K562 (cell line): ENCODE measurements at regions not wholly inside any gene's neighbourhood (a gene's known extent, or its start where the extent isn't known, plus 50 kb on each side); places are given as distances from the start of the nearest gene placed in this dataset.

Experiments used
- ATAC-seq: fragments of 200-7000 bp; cut with Tn5 transposase; 3 replicates; pipeline ENCODE4 v1.9.1; 2020; ENCODE audit warnings: moderate library complexity
- BruUV-seq: library from RNA; stranded (reverse); fragments of 400-500 nt; replicated peaks from 2 replicates; lab custom pipeline; 2021; lab: Mats Ljungman, UMichigan
- CTCF ChIA-PET: fragments of 300-600 bp; formaldehyde crosslinking; extraction: SDS; loops from one replicate; lab custom pipeline; 2021; ENCODE audit warnings: low intra/inter-chr PET ratio; lab: Yijun Ruan, JAX
- POLR2A ChIA-PET: fragments of 300-600, 350-650 bp; sonication (Branson Sonifier 250); formaldehyde crosslinking; extraction: SDS; loops from one replicate; lab custom pipeline; 2021; ENCODE audit warnings: antibody characterized with exemption, inconsistent platforms; lab: Yijun Ruan, JAX
- DNase-seq, 4 experiments: peaks; one replicate each; pipeline versions ENCODE4 v3.0.0 to v3.0.0-alpha.2; 2011 to 2018; ENCODE audit warnings: low spot score in 3 of 4, mixed read lengths in 3 of 4; ENCODE audit errors: extremely low read depth in 1 of 4
- FAIRE-seq: peaks from 2 replicates; lab custom pipeline; 2011; peaks lifted over from hg19 to GRCh38; lab: Jason Lieb, UNC
- H2AFZ ChIP-seq: 2 replicates; pipeline ENCODE4 v1.6.0; 2011; ENCODE audit warnings: low read depth, low read length, control low read depth, inconsistent platforms
- H3K27ac ChIP-seq: fragments of 200-600 bp; 3 replicates; pipeline ENCODE4 v1.8.0; 2011; ENCODE audit warnings: low read depth, mild to moderate bottlenecking, control low read depth, inconsistent platforms, low read length, moderate library complexity, mixed read lengths; ENCODE audit errors: extremely low read depth
- H3K27me3 ChIP-seq, 2 experiments: fragments of 300-600 bp in 1 of 2; 2 replicates in 1 of 2; 3 replicates in 1 of 2; pipeline versions ENCODE4 v1.6.0 to v1.8.0; 2011; ENCODE audit warnings: inconsistent platforms in 2 of 2, low read length in 2 of 2, mild to moderate bottlenecking in 1 of 2, mixed read lengths in 1 of 2, moderate library complexity in 1 of 2; ENCODE audit not compliant: control insufficient read depth in 2 of 2, insufficient read depth in 2 of 2
- H3K36me3 ChIP-seq: fragments of 300-600 bp; 3 replicates; pipeline ENCODE4 v1.8.0; 2011; ENCODE audit warnings: mild to moderate bottlenecking, low read length, inconsistent platforms; ENCODE audit not compliant: control insufficient read depth, insufficient read depth
- H3K4me1 ChIP-seq, 2 experiments: fragments of 200-600 bp in 1 of 2; replicated peaks in 1 of 2; 2 replicates in 1 of 2; 3 replicates in 1 of 2; pipeline versions ENCODE4 v1.5.1 to v1.8.0; 2011; ENCODE audit warnings: inconsistent platforms in 2 of 2, low read length in 2 of 2, mild to moderate bottlenecking in 1 of 2, mixed read lengths in 1 of 2, moderate library complexity in 1 of 2; ENCODE audit not compliant: control insufficient read depth in 2 of 2, insufficient read depth in 2 of 2
- H3K4me2 ChIP-seq: 2 replicates; pipeline ENCODE4 v1.6.1; 2011; ENCODE audit warnings: low read length, control low read depth, inconsistent platforms, mixed read lengths; ENCODE audit not compliant: insufficient read depth
- H3K4me3 ChIP-seq: fragments of 200-600 bp; sonication (generic), shearing (Covaris generic); 2 replicates; pipeline ENCODE4 v1.5.1; 2016; ENCODE audit warnings: control low read depth, inconsistent platforms
- H3K79me2 ChIP-seq: fragments of 200-600 bp; 3 replicates; pipeline ENCODE4 v1.8.0; 2011; ENCODE audit warnings: low read length, inconsistent platforms; ENCODE audit not compliant: control insufficient read depth, insufficient read depth
- H3K9ac ChIP-seq, 2 experiments: 2 replicates each; pipeline versions ENCODE4 v1.6.0 to v1.6.1; 2011; ENCODE audit warnings: low read depth in 2 of 2, low read length in 2 of 2, control low read depth in 1 of 2, inconsistent platforms in 1 of 2, mild to moderate bottlenecking in 1 of 2, mixed read lengths in 1 of 2; ENCODE audit not compliant: insufficient read depth in 1 of 2
- H3K9me1 ChIP-seq: one replicate; pipeline ENCODE4 v1.6.0; 2011; ENCODE audit warnings: inconsistent platforms, mild to moderate bottlenecking, low read length, moderate library complexity; ENCODE audit not compliant: control insufficient read depth, insufficient read depth
- H3K9me3 ChIP-seq: replicated peaks from 2 replicates; pipeline ENCODE4 v1.5.1; 2011; ENCODE audit warnings: low read depth, low read length, inconsistent platforms; ENCODE audit not compliant: control insufficient read depth, insufficient read depth
- H4K20me1 ChIP-seq: replicated peaks from 2 replicates; pipeline ENCODE4 v1.6.1; 2011; ENCODE audit warnings: low read length, inconsistent platforms, mixed read lengths; ENCODE audit not compliant: control insufficient read depth, insufficient read depth
- BMI1 ChIP-seq: fragments of 150-350 bp; IDR thresholded peaks from 2 replicates; pipeline ENCODE4 v1.6.1; 2014; ENCODE audit warnings: low read length
- HDGF ChIP-seq: fragments of 450-650 bp; IDR thresholded peaks from 2 replicates; pipeline ENCODE4 v1.6.1; 2016
- NEUROD1 ChIP-seq: fragments of 150-350 bp; IDR thresholded peaks from 2 replicates; pipeline ENCODE4 v1.6.1; 2014; ENCODE audit warnings: borderline replicate concordance, low read length, low read depth; ENCODE audit not compliant: partially characterized antibody
- POLR2A ChIP-seq: fragments of 450-650 bp; conservative IDR thresholded peaks from 2 replicates; pipeline ENCODE4 v1.6.1; 2016
- POLR2B ChIP-seq: fragments of 450-650 bp; IDR thresholded peaks from 2 replicates; pipeline ENCODE4 v1.6.1; 2018; ENCODE audit warnings: low read depth; ENCODE audit not compliant: partially characterized antibody
- PYGO2 ChIP-seq: fragments of 450-650 bp; IDR thresholded peaks from 2 replicates; pipeline ENCODE4 v1.6.1; 2016; ENCODE audit warnings: mild to moderate bottlenecking, missing genetic modification characterization, moderate library complexity, missing compliant biosample characterization
- SIX5 ChIP-seq, 2 experiments: IDR thresholded peaks; 2 replicates each; pipeline ENCODE4 v1.6.1; 2011; ENCODE audit warnings: low read length in 2 of 2, borderline replicate concordance in 1 of 2, low read depth in 1 of 2, mild to moderate bottlenecking in 1 of 2, moderate library complexity in 1 of 2; ENCODE audit not compliant: insufficient read depth in 1 of 2
- TBP ChIP-seq: optimal IDR thresholded peaks from 2 replicates; pipeline ENCODE3; 2011; ENCODE audit warnings: low read depth, low read length, improper control_type of control experiment
- ZFP36 ChIP-seq: fragments of 150-350 bp; IDR thresholded peaks from 2 replicates; pipeline ENCODE4 v1.6.1; 2018; ENCODE audit warnings: low read length, low read depth; ENCODE audit not compliant: partially characterized antibody
- ZNF12 ChIP-seq: sonication (generic); formaldehyde crosslinking; IDR thresholded peaks from 2 replicates; pipeline ENCODE4 v1.4.0; 2020; ENCODE audit warnings: mild to moderate bottlenecking, missing genetic modification reagents
- ZNF57 ChIP-seq: fragments of 450-650 bp; formaldehyde crosslinking; IDR thresholded peaks from 2 replicates; pipeline ENCODE4 v1.4.0; 2020; ENCODE audit warnings: mild to moderate bottlenecking, moderate library complexity
- WGBS: fragments of 100-300 bp; shearing (Covaris generic); methylation state at CpG from one replicate; pipeline ENCODE4 v1.1.6; 2016; ENCODE audit warnings: low coverage, mixed read lengths; ENCODE audit not compliant: insufficient coverage; ENCODE audit errors: missing lambda C conversion rate; 5-methylcytosine and 5-hydroxymethylcytosine counted together
- in situ Hi-C: fragments of 300-500 bp; cut with MboI; formaldehyde crosslinking; loops from 4 replicates; pipeline ENCODE4 v1.15.0; 2018; ENCODE audit warnings: inconsistent platforms, mixed read lengths
- intact Hi-C: fragments of 100-400 bp; cut with micrococcal nuclease; formaldehyde crosslinking; loops from 2 replicates; pipeline ENCODE4 v1.14.2; 2022
- TF ChIP-seq, protein P1 (sequence below), 2 experiments: fragments of 450-650 bp; conservative IDR thresholded peaks; 2 replicates each; pipeline ENCODE4 v1.6.1; 2017; ENCODE audit warnings: mild to moderate bottlenecking in 2 of 2, moderate library complexity in 2 of 2
- TF ChIP-seq, protein P2 (sequence below): fragments of 250-450 bp; sonication (Bioruptor Pico); IDR thresholded peaks from 2 replicates; pipeline ENCODE4 v1.9.0; 2021; ENCODE audit warnings: mild to moderate bottlenecking, inconsistent platforms
- TF ChIP-seq, protein P3 (sequence below): sonication (generic); formaldehyde crosslinking; IDR thresholded peaks from 2 replicates; pipeline ENCODE4 v1.9.0; 2022; ENCODE audit warnings: mild to moderate bottlenecking, missing genetic modification reagents

DNA sequence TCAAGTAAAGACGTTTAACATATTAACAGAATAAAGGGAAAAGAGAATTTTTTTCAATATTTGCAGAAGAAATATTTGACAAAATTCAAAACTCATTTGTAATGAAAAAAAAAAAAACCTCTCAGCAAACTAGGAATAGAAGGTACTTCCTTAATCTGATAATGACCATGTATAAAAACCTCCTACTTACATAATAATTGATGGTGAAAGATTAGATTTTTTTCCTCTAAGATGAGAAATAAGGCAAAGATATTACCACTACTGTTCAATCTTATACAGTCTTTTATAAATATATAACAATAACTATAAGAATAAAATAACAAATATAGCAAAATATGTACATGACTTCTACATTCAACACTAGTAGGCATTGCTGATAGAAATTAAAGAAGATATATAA lies 424.6 kb upstream of the KLF4 start (continued):
- TF ChIP-seq, protein P1, sequence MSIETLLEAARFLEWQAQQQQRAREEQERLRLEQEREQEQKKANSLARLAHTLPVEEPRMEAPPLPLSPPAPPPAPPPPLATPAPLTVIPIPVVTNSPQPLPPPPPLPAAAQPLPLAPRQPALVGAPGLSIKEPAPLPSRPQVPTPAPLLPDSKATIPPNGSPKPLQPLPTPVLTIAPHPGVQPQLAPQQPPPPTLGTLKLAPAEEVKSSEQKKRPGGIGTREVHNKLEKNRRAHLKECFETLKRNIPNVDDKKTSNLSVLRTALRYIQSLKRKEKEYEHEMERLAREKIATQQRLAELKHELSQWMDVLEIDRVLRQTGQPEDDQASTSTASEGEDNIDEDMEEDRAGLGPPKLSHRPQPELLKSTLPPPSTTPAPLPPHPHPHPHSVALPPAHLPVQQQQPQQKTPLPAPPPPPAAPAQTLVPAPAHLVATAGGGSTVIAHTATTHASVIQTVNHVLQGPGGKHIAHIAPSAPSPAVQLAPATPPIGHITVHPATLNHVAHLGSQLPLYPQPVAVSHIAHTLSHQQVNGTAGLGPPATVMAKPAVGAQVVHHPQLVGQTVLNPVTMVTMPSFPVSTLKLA (conservative IDR thresholded peaks at IDR 0.05), result no peak
- TF ChIP-seq NEUROD1 (no peak), ZFP36 (no peak), PYGO2 (tag) (no peak), ZNF57 (CRISPR knock-in tag) (no peak), BMI1 (no peak)

DNA sequence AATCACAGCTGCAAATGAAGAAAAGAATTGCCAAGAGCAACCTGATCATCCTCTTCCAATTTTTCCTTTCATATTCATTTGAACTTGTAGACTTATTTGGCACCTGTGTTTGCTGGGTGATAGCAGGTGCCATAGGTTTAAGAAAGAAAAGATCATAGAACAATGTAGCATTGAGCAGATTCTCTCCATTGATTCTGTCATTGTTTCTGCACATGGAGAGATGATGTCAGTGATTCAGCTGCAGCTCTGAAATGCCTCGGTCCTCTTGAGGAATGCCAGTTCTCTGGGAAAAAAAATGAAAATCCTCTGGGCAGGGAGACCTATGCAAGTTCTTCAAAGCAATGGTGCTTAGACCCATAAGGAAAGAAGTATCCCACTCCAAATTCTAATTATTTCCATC lies 418.1 kb upstream of the KLF4 start:
- Histone ChIP-seq H3K9ac (no peak overlapping the region), H3K27me3 (0 out of 5 replicates have a peak, but pooled peaks cover 2 to 3% of the 10 kb centered on the region in 2 experiments), H3K27ac (no peak overlapping the region), H3K36me3 (no peaks in the 10 kb centered on the region), H3K9me3 (no peaks in the 10 kb centered on the region), H3K4me1 (no peaks in the 10 kb centered on the region), H4K20me1 (no peaks in the 10 kb centered on the region), H3K4me2 (no peak overlapping the region), H3K9me1 (no peaks in the 10 kb centered on the region), H3K79me2 (no peaks in the 10 kb centered on the region), H2AFZ (no peak overlapping the region), H3K4me3 (no peak overlapping the region)
- TF ChIP-seq HDGF (no peak), SIX5 (IDR thresholded peaks at IDR 0.05; ENCODE audit: borderline replicate concordance in 1 of 2, insufficient read depth in 1 of 2, low read depth in 1 of 2, low read length in 2 of 2) (no peak), POLR2B (no peak), TBP (no peak), POLR2A (no peak), ZNF12 (CRISPR knock-in tag) (no peak)
- TF ChIP-seq, protein P2, sequence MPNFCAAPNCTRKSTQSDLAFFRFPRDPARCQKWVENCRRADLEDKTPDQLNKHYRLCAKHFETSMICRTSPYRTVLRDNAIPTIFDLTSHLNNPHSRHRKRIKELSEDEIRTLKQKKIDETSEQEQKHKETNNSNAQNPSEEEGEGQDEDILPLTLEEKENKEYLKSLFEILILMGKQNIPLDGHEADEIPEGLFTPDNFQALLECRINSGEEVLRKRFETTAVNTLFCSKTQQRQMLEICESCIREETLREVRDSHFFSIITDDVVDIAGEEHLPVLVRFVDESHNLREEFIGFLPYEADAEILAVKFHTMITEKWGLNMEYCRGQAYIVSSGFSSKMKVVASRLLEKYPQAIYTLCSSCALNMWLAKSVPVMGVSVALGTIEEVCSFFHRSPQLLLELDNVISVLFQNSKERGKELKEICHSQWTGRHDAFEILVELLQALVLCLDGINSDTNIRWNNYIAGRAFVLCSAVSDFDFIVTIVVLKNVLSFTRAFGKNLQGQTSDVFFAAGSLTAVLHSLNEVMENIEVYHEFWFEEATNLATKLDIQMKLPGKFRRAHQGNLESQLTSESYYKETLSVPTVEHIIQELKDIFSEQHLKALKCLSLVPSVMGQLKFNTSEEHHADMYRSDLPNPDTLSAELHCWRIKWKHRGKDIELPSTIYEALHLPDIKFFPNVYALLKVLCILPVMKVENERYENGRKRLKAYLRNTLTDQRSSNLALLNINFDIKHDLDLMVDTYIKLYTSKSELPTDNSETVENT (CRISPR knock-in tag), result no peak
- TF ChIP-seq, protein P3, sequence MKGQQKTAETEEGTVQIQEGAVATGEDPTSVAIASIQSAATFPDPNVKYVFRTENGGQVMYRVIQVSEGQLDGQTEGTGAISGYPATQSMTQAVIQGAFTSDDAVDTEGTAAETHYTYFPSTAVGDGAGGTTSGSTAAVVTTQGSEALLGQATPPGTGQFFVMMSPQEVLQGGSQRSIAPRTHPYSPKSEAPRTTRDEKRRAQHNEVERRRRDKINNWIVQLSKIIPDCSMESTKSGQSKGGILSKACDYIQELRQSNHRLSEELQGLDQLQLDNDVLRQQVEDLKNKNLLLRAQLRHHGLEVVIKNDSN (CRISPR knock-in tag), result no peak
- WGBS, result 0% methylated on average over 1 of the region's 1 CpG
- intact Hi-C loops, result no loop called here
- POLR2A ChIA-PET, result interaction anchor here (0.6 kb wide), 1 partner anchor 421 kb away, joined by 3 read pairs; no protein-coding TSS in a partner anchor
- in situ Hi-C loops, result no loop called here
- BruUV-seq, result no TSS peak
- no peak for FAIRE-seq
- CTCF ChIA-PET, result no interaction called here
- ATAC-seq, result no peak
- DNase-seq, result no peak
